ENCODE measurements at regions not wholly inside any gene's neighbourhood (a gene's known extent, or its start where the extent isn't known, plus 50 kb on each side); places are given as distances from the start of the nearest gene placed in this dataset.

DNA sequence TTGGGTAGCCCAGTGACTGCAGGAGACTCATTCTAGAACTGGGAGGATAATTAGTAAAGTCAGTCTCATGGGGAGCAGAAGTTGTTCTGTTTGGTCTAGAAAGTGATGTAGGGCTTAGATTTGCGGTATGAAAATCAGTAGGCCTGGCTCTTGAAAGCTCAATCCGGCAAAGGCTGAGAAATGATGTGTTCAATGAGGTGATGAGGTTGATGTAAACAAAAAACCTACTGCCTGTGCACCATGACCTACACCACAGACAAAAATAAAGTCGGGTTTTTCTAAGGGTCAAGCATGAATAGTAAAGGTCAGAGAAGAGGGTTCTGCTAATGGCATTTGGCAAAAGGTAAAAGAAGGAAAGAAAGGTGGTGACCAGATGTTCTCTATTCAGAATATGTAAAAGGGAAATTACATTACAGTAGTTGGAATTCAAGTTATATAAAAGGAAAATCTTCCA lies 80.8 kb upstream of the COL5A2 start:
- TF ChIP-seq, protein P1, sequence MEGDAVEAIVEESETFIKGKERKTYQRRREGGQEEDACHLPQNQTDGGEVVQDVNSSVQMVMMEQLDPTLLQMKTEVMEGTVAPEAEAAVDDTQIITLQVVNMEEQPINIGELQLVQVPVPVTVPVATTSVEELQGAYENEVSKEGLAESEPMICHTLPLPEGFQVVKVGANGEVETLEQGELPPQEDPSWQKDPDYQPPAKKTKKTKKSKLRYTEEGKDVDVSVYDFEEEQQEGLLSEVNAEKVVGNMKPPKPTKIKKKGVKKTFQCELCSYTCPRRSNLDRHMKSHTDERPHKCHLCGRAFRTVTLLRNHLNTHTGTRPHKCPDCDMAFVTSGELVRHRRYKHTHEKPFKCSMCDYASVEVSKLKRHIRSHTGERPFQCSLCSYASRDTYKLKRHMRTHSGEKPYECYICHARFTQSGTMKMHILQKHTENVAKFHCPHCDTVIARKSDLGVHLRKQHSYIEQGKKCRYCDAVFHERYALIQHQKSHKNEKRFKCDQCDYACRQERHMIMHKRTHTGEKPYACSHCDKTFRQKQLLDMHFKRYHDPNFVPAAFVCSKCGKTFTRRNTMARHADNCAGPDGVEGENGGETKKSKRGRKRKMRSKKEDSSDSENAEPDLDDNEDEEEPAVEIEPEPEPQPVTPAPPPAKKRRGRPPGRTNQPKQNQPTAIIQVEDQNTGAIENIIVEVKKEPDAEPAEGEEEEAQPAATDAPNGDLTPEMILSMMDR (IDR thresholded peaks at IDR 0.05; ENCODE audit: poor library complexity): no peak
- TF ChIP-seq EZH2phosphoT487 (IDR thresholded peaks at IDR 0.05; ENCODE audit: low read depth, severe bottlenecking, unreplicated experiment): no peak
